Ovary (tissue), 7 donors: ENCODE measurements at regions not wholly inside any gene's neighbourhood (a gene's known extent, or its start where the extent isn't known, plus 50 kb on each side); places are given as distances from the start of the nearest gene placed in this dataset.

Experiments
- DNase-seq, 5 donors: peaks; one replicate each; pipeline ENCODE4 v3.0.0-alpha.2; 2019 to 2020
- H3K27ac ChIP-seq, 2 donors: fragments of 200-600 bp; one replicate each; pipeline versions ENCODE4 v1.5.1 to v1.8.0; 2019 to 2022
- H3K27me3 ChIP-seq: fragments of 200-600 bp; one replicate; pipeline ENCODE4 v1.8.0; 2022
- H3K36me3 ChIP-seq: fragments of 200-600 bp; sonication (generic); one replicate; pipeline ENCODE4 v1.5.1; 2019
- H3K4me1 ChIP-seq: one replicate; pipeline ENCODE4 v1.8.1; 2013; ENCODE audit warnings: mild to moderate bottlenecking, moderate library complexity; ENCODE audit not compliant: insufficient read depth
- H3K4me3 ChIP-seq: fragments of 200-600 bp; sonication (generic); one replicate; pipeline ENCODE4 v1.5.1; 2017
- H3K9me3 ChIP-seq, 2 donors: fragments of 200-600 bp in 1 of 2; sonication (generic) in 1 of 2; one replicate each; pipeline versions ENCODE4 v1.5.1 to v1.8.1; 2013 to 2019; ENCODE audit warnings: mild to moderate bottlenecking in 1 of 2, moderate library complexity in 1 of 2
- CTCF ChIP-seq, 3 donors: fragments of 450-650 bp in 2 of 3; fragments of 200-600 bp in 1 of 3; IDR thresholded peaks; one replicate each; pipeline versions ENCODE4 v1.5.1 to v1.8.0; 2016 to 2022; ENCODE audit warnings: antibody characterized with exemption in 3 of 3, mild to moderate bottlenecking in 1 of 3
- EP300 ChIP-seq: sonication (generic); formaldehyde crosslinking; IDR thresholded peaks from one replicate; pipeline ENCODE4 v1.6.1; 2017; ENCODE audit warnings: antibody characterized with exemption
- POLR2A ChIP-seq: fragments of 450-650 bp; IDR thresholded peaks from one replicate; pipeline ENCODE4 v1.6.1; 2017; ENCODE audit warnings: antibody characterized with exemption, mild to moderate bottlenecking, moderate library complexity
- WGBS, 3 donors: extraction: QIAGEN DNeasy Blood & Tissue Kit in 1 of 3; methylation state at CpG; one replicate each; pipeline versions ENCODE4 v1.1.5 to v1.1.7; 2013 to 2017; 5-methylcytosine and 5-hydroxymethylcytosine counted together
- intact Hi-C, 4 donors: fragments of 100-400 bp; cut with DNase I; formaldehyde crosslinking; loops; one replicate each; pipeline versions ENCODE4 v1.11.0 to v1.15.1; 2022 to 2023
- donor health status: DM: no; HTN: no; CAD: no; lungs with moderate emphysema.
- donor health status: DM: no; HTN: no; CAD: no.
- donor health status: Bipolar disorder and iron deficiency.
- donor health status: DM: no; HTN: no; CAD: no.
- donor health status: DM: yes; HTN: yes; CAD: no.

DNA sequence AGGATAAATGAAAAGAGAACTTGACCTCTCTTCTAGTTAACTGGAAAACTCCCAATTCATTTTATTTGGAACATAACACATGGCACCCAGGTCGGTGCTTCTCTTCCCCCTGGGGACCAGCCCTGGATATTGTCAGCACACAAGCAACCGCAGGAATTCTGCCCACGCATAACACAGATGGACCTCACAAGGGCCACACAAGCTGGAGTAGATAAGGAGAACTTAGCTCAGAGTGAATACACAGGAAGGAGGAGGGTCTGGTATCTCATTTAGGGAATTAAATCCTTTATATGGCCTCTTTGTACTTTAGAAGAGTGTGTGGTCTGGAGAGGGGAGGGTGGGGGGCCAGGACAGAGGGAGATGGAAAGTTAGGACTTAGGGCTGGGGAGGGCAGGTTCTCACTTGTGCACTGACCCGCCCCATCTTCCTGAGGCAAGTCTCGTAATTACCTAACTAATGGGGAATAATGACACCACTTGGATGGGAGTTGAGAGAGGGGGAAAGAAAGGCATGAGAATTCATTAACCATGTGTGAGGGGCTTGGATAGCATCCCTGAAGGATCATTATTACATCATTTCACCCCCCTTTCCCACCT, 341.2 kb upstream of the WWC1 start:
- Histone ChIP-seq H3K27ac (no peak overlapping the region), H3K9me3 (no peaks in the 10 kb centered on the region), H3K36me3 (no peaks in the 10 kb centered on the region), H3K27me3 (no peaks in the 10 kb centered on the region), H3K4me1 (peaks cover 18% of the 10 kb centered on the region), H3K4me3 (no peak overlapping the region)
- no peak for TF ChIP-seq EP300
- no peak for TF ChIP-seq CTCF (IDR thresholded peaks at IDR 0.05)
- TF ChIP-seq POLR2A, result no peak
- WGBS, 3 donors, result 26 to 31% (median 29%) methylated on average over 5 of the region's 5 CpGs
- DNase-seq, result no peak
- intact Hi-C loops, result loop anchor here in 1 of 4 donors (2.0 kb wide), 1 partner anchor 19 kb away; no protein-coding TSS in a partner anchor

- TF ChIP-seq EP300 (no peak), POLR2A (no peak), CTCF (IDR thresholded peaks at IDR 0.05) (no peak)
- no peaks in the 10 kb centered on the region for H3K9me3 ChIP-seq
- H3K36me3 ChIP-seq, result no peaks in the 10 kb centered on the region
- H3K4me1 ChIP-seq, result peaks cover 11% of the 10 kb centered on the region
- no peaks in the 10 kb centered on the region for H3K27me3 ChIP-seq
- 2 to 14% (median 4%) methylated on average over 4 of the region's 4 CpGs for WGBS, 3 donors
- no peak for DNase-seq
- intact Hi-C loops, result loop anchor here in 1 of 4 donors (2.0 kb wide), 1 partner anchor 18 kb away; no protein-coding TSS in a partner anchor
- no peak overlapping the region for H3K27ac ChIP-seq
- no peak overlapping the region for H3K4me3 ChIP-seq
Observed at GRCh38 chr5:167951116-167951515, 340.3 kb upstream of the WWC1 start.

GRCh38 chr5:167952278-167952995, 339.0 kb upstream of the WWC1 start:
- TF ChIP-seq CTCF (IDR thresholded peaks at IDR 0.05), result no peak
- TF ChIP-seq EP300, result no peak
- no peak for TF ChIP-seq POLR2A
- Histone ChIP-seq H3K36me3 (no peaks in the 10 kb centered on the region), H3K4me3 (no peak overlapping the region), H3K9me3 (no peaks in the 10 kb centered on the region), H3K27ac (no peak overlapping the region), H3K4me1 (peaks cover 2% of the 10 kb centered on the region), H3K27me3 (no peaks in the 10 kb centered on the region)
- DNase-seq, result no peak
- intact Hi-C loops, result no loop called here
- 83 to 89% (median 88%) methylated on average over 19 of the region's 19 CpGs for WGBS, 3 donors

GRCh38 chr5:167953151-167953798, 338.2 kb upstream of the WWC1 start:
- Histone ChIP-seq H3K36me3 (no peaks in the 10 kb centered on the region), H3K27me3 (no peaks in the 10 kb centered on the region), H3K27ac (no peak overlapping the region), H3K4me3 (no peak overlapping the region), H3K9me3 (no peaks in the 10 kb centered on the region), H3K4me1 (peaks cover 2% of the 10 kb centered on the region)
- TF ChIP-seq POLR2A (no peak), CTCF (IDR thresholded peaks at IDR 0.05) (no peak), EP300 (no peak)
- no peak for DNase-seq
- intact Hi-C loops, result no loop called here
- 70 to 79% (median 74%) methylated on average over 4 of the region's 4 CpGs for WGBS, 3 donors
